HG02938 (cell line): ENCODE measurements at regions not wholly inside any gene's neighbourhood (a gene's known extent, or its start where the extent isn't known, plus 50 kb on each side); places are given as distances from the start of the nearest gene placed in this dataset.

Experiments
- ATAC-seq: cut with Tn5 transposase; IDR thresholded peaks from one replicate; pipeline ENCODE4 v1.9.1; 2021; ENCODE audit warnings: mild to moderate bottlenecking, moderate library complexity; ENCODE audit not compliant: unreplicated experiment

DNA sequence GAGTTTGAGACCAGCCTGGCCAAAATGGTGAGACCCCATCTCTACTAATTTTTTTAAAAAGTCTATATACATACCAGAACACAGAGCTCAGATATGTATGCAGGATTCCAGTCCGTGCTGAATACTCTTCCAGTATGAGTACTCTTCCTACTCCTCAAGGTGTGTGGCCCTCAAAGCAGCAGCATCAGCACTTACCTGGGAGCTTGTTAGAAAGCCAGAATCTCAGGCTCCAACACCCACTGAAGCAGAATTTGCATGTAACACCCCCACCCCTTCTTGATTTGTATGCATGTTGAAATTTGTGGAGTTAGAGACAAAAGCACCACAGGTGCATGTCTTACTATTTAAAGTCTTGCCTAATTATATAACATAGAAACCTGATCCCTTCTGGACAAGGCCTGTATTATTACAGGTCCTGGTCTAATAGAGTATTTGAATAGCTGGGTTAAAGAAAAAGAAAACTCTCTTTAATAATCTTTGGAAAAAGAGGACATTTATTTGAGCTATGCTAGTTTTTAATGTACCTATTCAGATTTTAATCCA is 50.3 kb upstream of the NFE2L2 start:
- no peak for ATAC-seq

- no peak for ATAC-seq
These were observed 50.8 kb upstream of the NFE2L2 start for GRCh38 chr2:177315364-177315763.

DNA sequence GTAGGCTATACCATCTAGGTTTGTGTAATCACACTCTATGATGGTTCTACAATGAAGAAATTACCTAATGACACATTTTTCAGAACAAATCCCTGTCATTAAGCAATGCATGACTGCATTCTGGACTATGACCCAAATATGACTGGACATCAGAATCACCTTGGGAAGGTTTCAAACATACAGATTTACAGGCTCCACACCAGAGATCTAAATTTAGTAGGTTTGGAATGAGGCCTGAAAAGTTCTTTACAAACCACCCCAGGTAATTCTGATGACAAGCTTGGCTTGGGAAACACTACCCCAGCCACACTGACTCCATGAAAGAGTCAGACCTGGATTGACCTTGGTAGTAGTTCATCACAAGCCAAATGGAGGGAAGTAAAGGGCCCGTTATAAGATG is 52.2 kb upstream of the NFE2L2 start:
- ATAC-seq, result no peak

GRCh38 chr2:177317443-177317842 is 52.9 kb upstream of the NFE2L2 start:
- ATAC-seq, result no peak

DNA sequence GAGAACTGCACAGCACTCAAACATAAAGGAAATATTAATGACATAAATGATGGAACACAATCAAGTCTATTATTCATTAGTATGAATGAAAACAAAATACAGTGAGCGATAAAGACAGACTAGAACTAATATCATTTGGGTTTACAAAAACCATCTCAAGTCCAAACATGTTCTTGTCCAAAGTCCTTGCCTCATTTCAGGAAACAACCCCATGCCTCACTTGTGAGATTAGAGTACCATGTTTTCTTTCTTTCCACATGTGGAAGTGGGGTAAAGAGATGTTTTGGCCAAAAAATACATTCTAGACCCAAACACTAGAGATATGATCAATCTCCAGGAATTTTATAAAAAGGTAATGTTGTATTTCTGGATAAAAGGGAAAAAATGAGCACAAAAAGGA is 53.3 kb upstream of the NFE2L2 start:
- ATAC-seq, result no peak

DNA sequence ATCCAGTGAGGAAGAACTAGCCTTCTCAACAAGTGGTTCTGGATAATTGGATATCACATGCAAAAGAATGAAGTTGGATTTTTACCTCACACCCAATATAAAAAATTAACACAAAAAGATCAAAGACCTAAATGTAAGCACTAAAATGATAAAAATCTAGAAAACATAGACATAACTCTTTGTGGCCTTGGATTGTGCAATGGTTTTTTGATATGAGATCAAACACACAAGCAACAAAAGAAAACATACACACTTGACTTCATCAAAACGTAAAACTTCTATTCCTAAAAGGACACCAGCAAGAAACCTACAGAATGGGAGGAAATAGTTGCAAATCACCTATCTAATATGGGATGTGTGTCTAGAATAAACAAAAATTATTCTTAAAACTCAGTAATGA is 54.1 kb upstream of the NFE2L2 start:
- ATAC-seq, result no peak

DNA sequence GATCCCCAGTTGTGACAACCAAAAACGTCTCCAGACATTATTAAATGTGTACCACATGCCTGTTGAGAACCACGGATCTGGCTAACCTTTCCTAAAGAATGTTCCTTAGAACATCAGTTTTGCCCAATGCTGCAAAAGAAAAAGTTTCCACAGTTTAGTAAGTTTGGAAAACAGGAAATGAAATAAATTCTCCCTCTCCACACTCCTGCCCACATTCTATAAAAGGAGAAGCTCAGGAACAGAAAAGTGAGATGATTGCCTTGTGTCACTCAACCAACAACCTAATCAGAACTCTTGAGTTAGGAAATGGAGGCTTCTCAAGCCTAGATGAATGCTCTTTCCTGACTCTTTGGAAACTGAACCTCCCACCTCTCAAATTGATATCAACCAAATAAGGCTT is 56.1 kb upstream of the NFE2L2 start:
- no peak for ATAC-seq

DNA sequence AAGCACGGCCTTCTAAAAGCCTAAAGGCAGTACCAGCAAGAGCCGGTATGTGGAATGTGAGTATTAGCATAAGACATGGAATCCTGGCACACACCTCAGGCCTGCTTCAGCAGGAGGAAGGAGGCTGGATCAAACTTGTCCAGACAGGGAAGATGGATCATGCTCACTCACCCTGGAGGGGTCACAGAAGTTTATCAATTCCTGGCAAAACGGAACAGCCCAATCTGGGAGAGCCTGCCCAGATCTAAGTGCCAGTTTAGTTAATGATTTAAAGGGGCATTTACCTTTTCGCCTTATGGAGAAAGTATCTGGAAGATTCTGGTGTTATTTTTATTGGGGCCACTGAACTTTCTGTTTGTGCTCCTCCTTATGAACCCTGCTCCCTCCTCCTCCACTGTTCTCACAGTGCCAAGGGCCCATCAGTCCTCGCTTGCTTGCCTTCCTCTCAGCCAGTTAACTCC is 58.3 kb upstream of the NFE2L2 start:
- no peak for ATAC-seq

- no peak for ATAC-seq
These were observed 60.3 kb upstream of the NFE2L2 start for GRCh38 chr2:177324797-177325196.

DNA sequence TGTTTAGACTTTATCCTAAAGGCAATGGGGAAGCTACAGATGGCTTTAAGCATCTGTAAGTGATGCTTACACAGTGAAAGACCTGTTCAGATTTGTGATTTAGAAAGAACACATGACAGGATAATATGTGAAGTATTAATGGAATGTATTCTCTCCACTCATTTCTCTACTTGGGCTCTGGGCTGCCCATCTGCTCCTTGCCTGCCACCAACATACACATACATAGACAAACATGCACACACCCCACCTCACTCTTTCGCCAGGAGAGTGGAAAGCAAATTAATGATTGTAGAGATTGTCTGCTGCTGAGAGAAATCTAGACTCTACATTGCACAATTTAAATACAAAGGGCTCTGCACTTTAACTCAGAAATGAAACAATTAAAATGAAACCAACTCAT is 61.0 kb upstream of the NFE2L2 start:
- ATAC-seq, result peak; percentile 60

GRCh38 chr2:177326005-177326404 is 61.5 kb upstream of the NFE2L2 start:
- ATAC-seq, result peak; percentile 20

DNA sequence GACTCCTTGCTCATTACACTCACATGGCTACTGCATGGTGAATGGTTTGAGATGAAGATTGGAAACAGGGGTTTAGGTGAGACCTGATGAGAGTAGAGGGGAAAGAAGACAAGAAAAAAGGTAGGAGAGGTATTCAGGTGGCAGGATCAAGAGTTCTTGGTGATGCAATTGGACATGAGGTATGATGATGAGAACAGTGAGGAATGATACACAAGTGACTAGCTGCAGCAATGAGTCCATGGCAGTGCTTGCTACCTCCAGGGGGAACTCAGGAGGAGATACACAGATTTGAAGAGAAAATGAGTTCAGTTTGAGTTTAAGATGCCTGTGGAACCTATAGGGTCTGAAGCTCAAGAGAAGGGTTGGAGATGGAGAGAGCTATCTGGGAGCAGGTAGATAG is 62.1 kb upstream of the NFE2L2 start:
- no peak for ATAC-seq

- no peak for ATAC-seq
These were observed 62.5 kb upstream of the NFE2L2 start for GRCh38 chr2:177327009-177327408.

GRCh38 chr2:177328056-177328455 is 63.5 kb upstream of the NFE2L2 start:
- ATAC-seq, result no peak

DNA sequence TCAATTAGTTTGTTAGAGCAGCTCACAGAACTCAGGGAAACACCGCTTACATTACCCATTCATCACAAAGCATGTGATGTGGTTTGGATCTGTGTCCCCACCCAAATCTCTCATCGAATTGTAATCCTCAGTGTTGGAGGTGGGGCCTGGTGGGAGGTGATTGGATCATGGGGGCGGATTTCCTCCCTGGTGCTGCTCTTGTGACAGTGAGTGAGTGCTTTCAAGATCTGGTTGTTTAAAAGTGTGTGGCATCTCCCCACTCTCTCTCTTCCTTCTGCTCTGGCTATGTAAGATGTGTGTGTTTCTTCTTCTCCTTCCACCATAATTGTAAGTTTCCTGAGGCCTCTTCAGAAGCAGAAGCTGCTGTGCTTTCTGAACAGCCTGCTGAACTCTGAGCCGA is 63.5 kb upstream of the AGPS start:
- ATAC-seq, result no peak

DNA sequence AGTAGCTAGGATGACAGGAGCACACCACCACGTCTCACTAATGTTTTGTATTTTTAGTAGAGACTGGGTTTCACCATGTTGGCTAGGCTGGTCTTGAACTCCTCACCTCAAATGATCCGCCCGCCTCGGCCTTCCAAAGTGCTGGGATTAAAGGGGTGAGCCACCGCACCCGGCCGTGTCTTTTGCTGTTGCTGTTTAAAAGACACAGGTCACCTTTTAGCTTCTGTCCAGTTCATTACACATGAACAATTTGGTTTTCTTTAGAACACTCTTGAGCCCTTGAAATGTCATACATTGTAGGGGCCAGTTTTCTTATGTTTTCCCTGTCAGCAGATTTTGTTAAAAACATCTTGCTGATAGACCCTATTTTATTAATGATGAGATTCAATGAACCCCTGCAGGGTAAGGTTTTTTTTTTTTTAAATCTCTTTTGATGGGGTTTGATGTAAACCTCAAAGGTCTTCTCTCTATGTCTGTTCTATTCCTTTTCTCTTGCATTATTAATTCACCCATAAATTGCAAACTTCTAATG is 61.0 kb upstream of the AGPS start:
- ATAC-seq, result no peak

DNA sequence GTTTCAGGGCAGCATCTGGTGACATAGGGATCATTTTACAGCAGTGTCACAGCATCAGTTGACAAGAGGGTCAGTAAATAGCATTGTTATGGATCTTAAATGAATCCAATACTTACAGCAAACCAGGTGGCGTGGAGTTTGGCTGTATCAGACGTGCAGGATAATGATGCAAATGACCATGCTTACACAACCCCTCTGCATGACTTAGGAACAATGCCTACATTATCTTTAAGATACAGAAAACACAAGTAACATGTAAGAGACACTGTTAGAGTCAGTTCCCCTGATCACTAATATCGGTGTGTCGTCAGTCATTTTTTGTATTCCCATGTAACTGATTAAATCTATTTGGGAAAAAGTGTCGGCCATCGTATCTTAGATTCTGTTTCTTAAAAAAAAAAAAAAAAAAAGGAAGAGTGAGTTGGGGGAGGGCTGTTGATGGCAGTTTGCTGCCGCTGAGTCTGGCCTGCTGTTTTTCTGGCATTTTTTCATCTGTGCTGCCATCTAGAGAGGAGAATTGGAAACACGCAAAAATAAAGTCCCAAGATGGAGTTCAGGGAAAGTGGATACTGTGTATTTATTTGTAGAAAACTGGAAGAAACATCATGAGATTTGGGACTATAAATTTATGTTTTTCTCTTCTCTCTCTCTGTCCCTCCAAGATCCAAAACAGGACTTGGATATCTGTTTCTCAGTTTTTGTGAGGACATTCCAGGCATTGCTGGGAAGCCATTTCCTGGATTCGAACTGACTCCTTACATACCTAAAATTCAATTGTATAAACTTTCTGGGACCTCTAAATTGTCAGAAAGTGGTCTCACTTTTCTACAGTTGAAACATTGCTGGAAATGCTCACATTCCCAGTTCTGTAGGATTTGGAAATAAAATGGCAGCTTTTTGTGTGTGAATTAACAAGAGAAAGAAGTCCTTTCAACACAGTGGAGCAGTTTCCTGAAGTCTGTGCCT is 60.3 kb upstream of the AGPS start:
- peak; percentile 78 for ATAC-seq

GRCh38 chr2:177332992-177333388 is 59.6 kb upstream of the AGPS start:
- no peak for ATAC-seq

DNA sequence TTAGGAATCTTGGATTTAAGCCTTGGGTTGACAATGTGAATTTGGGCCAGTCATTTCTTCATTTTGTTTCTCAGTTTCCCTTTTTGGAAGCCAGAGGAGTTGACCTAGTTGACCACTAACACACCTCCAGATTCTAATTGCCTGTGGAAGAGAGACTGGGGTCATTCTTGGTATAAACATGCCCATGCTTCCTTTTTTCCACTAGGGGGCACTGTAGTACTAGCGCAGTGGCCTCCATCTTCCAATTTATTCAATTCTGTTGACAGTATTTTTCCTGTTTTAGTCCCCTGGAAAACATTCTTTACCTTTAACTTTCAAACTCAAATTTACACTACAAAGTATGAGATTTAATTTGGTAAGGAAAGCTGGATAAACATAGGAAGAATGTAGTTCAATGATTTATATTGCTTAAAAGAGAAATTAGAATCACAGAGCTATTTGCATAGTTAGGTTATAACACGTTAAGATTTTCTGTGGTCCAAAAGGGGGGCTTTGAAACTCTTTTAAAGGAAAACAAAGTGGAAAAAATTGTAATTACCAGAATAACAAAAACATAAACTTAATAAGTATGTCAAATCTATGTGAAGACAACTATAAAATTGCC is 57.5 kb upstream of the AGPS start:
- ATAC-seq, result no peak

DNA sequence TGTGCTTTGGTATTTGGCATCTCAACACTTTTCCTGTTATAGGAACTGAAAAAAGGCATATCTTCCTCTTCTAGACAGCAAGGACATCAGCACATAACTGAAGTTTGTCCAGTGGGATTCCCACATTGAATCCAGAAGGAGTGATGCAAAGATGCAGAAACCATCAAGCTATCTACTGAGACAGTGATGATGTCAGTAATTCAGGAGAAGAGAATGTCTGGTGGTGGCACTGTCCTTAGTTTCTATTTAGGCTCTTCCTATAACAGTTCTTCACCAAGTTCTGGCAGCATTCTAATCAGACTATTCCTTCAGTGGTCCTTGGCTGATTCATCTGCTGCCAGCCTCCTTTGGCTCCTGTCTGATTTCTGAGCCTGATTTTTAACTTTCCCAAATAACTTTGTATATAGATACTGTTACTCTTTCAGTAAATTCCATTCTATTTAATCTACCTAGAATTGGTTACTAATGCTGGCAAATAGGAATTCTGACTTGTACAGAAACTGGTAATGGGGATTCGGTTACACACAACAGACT is 56.6 kb upstream of the AGPS start:
- ATAC-seq, result no peak

- no peak for ATAC-seq
These were observed 54.3 kb upstream of the AGPS start for GRCh38 chr2:177338177-177338721.
